Left ventricle myocardium inferior (tissue), 1 donor: ENCODE measurements at regions not wholly inside any gene's neighbourhood (a gene's known extent, or its start where the extent isn't known, plus 50 kb on each side); places are given as distances from the start of the nearest gene placed in this dataset.

Source experiments
- DNase-seq: peaks from one replicate; pipeline ENCODE4 v3.0.0-alpha.2; 2020
- H3K27ac ChIP-seq: fragments of 200-600 bp; replicated peaks from 2 replicates; pipeline ENCODE4 v1.8.0; 2021
- H3K27me3 ChIP-seq: fragments of 200-600 bp; 2 replicates; pipeline ENCODE4 v1.8.0; 2021; ENCODE audit warnings: low read depth
- H3K36me3 ChIP-seq: fragments of 200-600 bp; 2 replicates; pipeline ENCODE4 v1.8.0; 2021
- H3K4me1 ChIP-seq: fragments of 200-600 bp; 2 replicates; pipeline ENCODE4 v1.8.0; 2021
- H3K4me3 ChIP-seq: fragments of 200-600 bp; 2 replicates; pipeline ENCODE4 v1.8.0; 2021; ENCODE audit warnings: mild to moderate bottlenecking, moderate library complexity
- H3K9me3 ChIP-seq: fragments of 200-600 bp; replicated peaks from 2 replicates; pipeline ENCODE4 v1.8.0; 2021
- CTCF ChIP-seq: fragments of 200-600 bp; IDR thresholded peaks from 2 replicates; pipeline ENCODE4 v1.8.0; 2021; ENCODE audit warnings: antibody characterized with exemption, mild to moderate bottlenecking, borderline replicate concordance
- intact Hi-C: fragments of 100-400 bp; cut with micrococcal nuclease; formaldehyde crosslinking; loops from one replicate; pipeline ENCODE4 v1.11.0; 2022
- donor health status: DM: no; HTN: yes; CAD: no; lungs with severe emphysema.

GRCh38 chr2:7773362-7774360, 856.4 kb downstream of the RNF144A start:
- no peak overlapping the region for H3K4me3 ChIP-seq
- H3K27ac ChIP-seq: no peak overlapping the region
- no peak for DNase-seq
- intact Hi-C loops: no loop called here
- TF ChIP-seq CTCF: no peak
- no peaks in the 10 kb centered on the region for H3K9me3 ChIP-seq
- H3K4me1 ChIP-seq: peaks cover 8% of the 10 kb centered on the region
- no peaks in the 10 kb centered on the region for H3K27me3 ChIP-seq
- H3K36me3 ChIP-seq: no peaks in the 10 kb centered on the region

GRCh38 chr2:7774481-7774880, 857.3 kb downstream of the RNF144A start:
- H3K36me3 ChIP-seq: no peaks in the 10 kb centered on the region
- H3K4me1 ChIP-seq: peaks cover 8% of the 10 kb centered on the region
- no peaks in the 10 kb centered on the region for H3K27me3 ChIP-seq
- no peaks in the 10 kb centered on the region for H3K9me3 ChIP-seq
- no peak for TF ChIP-seq CTCF
- H3K4me3 ChIP-seq: no peak overlapping the region
- DNase-seq: no peak
- no peak overlapping the region for H3K27ac ChIP-seq
- intact Hi-C loops: no loop called here

GRCh38 chr2:7777668-7778067, 860.5 kb downstream of the RNF144A start:
- no peak for DNase-seq
- Histone ChIP-seq H3K27ac (no peak overlapping the region), H3K4me3 (no peak overlapping the region), H3K36me3 (no peaks in the 10 kb centered on the region), H3K4me1 (peaks cover 8% of the 10 kb centered on the region), H3K27me3 (no peaks in the 10 kb centered on the region), H3K9me3 (no peaks in the 10 kb centered on the region)
- intact Hi-C loops: no loop called here
- TF ChIP-seq CTCF: no peak

DNA sequence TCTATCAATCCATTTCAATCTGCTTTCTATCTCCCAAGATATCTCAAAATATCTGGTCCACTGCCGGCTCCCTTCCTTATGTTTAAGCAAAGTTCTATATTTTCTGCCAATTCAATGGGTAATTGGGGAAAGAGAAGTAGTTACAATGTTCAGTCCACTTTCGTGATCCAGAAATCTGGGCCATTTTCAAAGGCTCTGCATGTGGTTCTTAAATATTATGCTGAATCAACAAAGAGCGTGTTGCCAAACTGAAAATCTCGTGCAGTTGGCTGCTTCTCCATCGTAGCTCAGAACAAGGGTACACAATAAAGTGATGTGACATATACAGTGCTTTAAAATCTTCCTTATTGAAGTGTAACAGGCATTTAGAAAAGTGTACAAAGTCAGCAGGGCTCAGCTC, 863.1 kb downstream of the RNF144A start:
- no peak overlapping the region for H3K27ac ChIP-seq
- intact Hi-C loops: no loop called here

GRCh38 chr2:7785700-7786099, 868.5 kb downstream of the RNF144A start:
- no peak for TF ChIP-seq CTCF
- Histone ChIP-seq H3K9me3 (no peaks in the 10 kb centered on the region), H3K27ac (no peak overlapping the region), H3K4me3 (no peak overlapping the region), H3K4me1 (no peaks in the 10 kb centered on the region), H3K36me3 (no peaks in the 10 kb centered on the region), H3K27me3 (peaks cover 12% of the 10 kb centered on the region)
- intact Hi-C loops: no loop called here
- DNase-seq: no peak

More for the DNA sequence above, 863.1 kb downstream of the RNF144A start:
- no peak for TF ChIP-seq CTCF
- Histone ChIP-seq H3K4me1 (no peaks in the 10 kb centered on the region), H3K27me3 (peaks cover 9% of the 10 kb centered on the region), H3K4me3 (no peak overlapping the region), H3K9me3 (no peaks in the 10 kb centered on the region), H3K36me3 (no peaks in the 10 kb centered on the region)
- no peak for DNase-seq
